ENCODE measurements at regions not wholly inside any gene's neighbourhood (a gene's known extent, or its start where the extent isn't known, plus 50 kb on each side); places are given as distances from the start of the nearest gene placed in this dataset.

GRCh38 chr13:90591927-90592268 lies 755.6 kb upstream of the MIR17HG start (continued):
- TF ChIP-seq CTCF (conservative IDR thresholded peaks at IDR 0.05; ENCODE audit: low read depth in 2 of 2) (no peak), ETS1 (IDR thresholded peaks at IDR 0.05) (no peak)

- Mint-ChIP-seq H3K4me1 (no peaks in the 10 kb centered on the region), H3K4me3 (no peak overlapping the region), H3K27ac (no peak overlapping the region), H3K27me3 (ENCODE audit: insufficient read depth, low read depth, poor library complexity) (no peaks in the 10 kb centered on the region), H3K36me3 (ENCODE audit: low read depth) (peaks cover 11% of the 10 kb centered on the region; the same call in 2 of the 3 replicates), H3K9me3 (peaks cover 11% of the 10 kb centered on the region; the same call in 2 of the 3 replicates)
- H2AFZ ChIP-seq = no peak overlapping the region
- H3K27ac ChIP-seq (ENCODE audit: low read depth) = no peak overlapping the region
- H3K4me1 ChIP-seq (ENCODE audit: insufficient read depth) = no peaks in the 10 kb centered on the region
- TF ChIP-seq NANOG (IDR thresholded peaks at IDR 0.05; ENCODE audit: borderline replicate concordance) (no peak), CTCF (conservative IDR thresholded peaks at IDR 0.05; ENCODE audit: low read depth in 2 of 2) (no peak), EZH2 (IDR thresholded peaks at IDR 0.05; ENCODE audit: low read depth, unreplicated experiment) (no peak)
- no peak for DNase-seq (ENCODE audit: low spot score)
- H3F3A ChIP-seq (replicated peaks; ENCODE audit: low read depth) = no peaks in the 10 kb centered on the region
- H3K79me2 ChIP-seq (replicated peaks; ENCODE audit: insufficient read depth) = no peaks in the 10 kb centered on the region
- peaks cover 5% of the 10 kb centered on the region; the same call in 1 of the 2 replicates for H3K9me2 ChIP-seq (ENCODE audit: insufficient read depth)
- H4K20me1 ChIP-seq (replicated peaks; ENCODE audit: insufficient read depth) = no peaks in the 10 kb centered on the region
- H3K4me3 ChIP-seq = no peak overlapping the region
- H3K36me3 ChIP-seq (ENCODE audit: insufficient read depth) = no peaks in the 10 kb centered on the region
- H3K4me2 ChIP-seq = no peak overlapping the region
- ATAC-seq = no peak
- H3K27me3 ChIP-seq (ENCODE audit: insufficient read depth) = no peaks in the 10 kb centered on the region
Measured at GRCh38 chr13:90592943-90593342, 754.5 kb upstream of the MIR17HG start.

- H3K79me2 ChIP-seq (replicated peaks; ENCODE audit: insufficient read depth) = no peaks in the 10 kb centered on the region
- H3K4me3 ChIP-seq = no peak overlapping the region
- H4K20me1 ChIP-seq (replicated peaks; ENCODE audit: insufficient read depth) = no peaks in the 10 kb centered on the region
- H3K9me2 ChIP-seq (ENCODE audit: insufficient read depth) = peaks cover 5% of the 10 kb centered on the region; the same call in 1 of the 2 replicates
- peaks cover 11% of the 10 kb centered on the region; the same call in 2 of the 3 replicates for H3K9me3 Mint-ChIP-seq
- no peak overlapping the region for H3K4me3 Mint-ChIP-seq
- H3K27me3 ChIP-seq (ENCODE audit: insufficient read depth) = no peaks in the 10 kb centered on the region
- H3K27me3 Mint-ChIP-seq (ENCODE audit: insufficient read depth, low read depth, poor library complexity) = no peaks in the 10 kb centered on the region
- H3K4me2 ChIP-seq = no peak overlapping the region
- no peaks in the 10 kb centered on the region for H3K36me3 ChIP-seq (ENCODE audit: insufficient read depth)
- no peak for ATAC-seq
- H2AFZ ChIP-seq = no peak overlapping the region
- H3K4me1 Mint-ChIP-seq = no peaks in the 10 kb centered on the region
- peaks cover 11% of the 10 kb centered on the region; the same call in 2 of the 3 replicates for H3K36me3 Mint-ChIP-seq (ENCODE audit: low read depth)
- H3K27ac ChIP-seq (ENCODE audit: low read depth) = no peak overlapping the region
- H3K27ac Mint-ChIP-seq = no peak overlapping the region
- no peak for DNase-seq (ENCODE audit: low spot score)
- no peaks in the 10 kb centered on the region for H3K4me1 ChIP-seq (ENCODE audit: insufficient read depth)
- H3F3A ChIP-seq (replicated peaks; ENCODE audit: low read depth) = no peaks in the 10 kb centered on the region
- no peak for TF ChIP-seq ZNF331 (CRISPR knock-in tag; IDR thresholded peaks at IDR 0.05; ENCODE audit: low read depth)
- no peak for TF ChIP-seq STAT1 (IDR thresholded peaks at IDR 0.05; ENCODE audit: unreplicated experiment)
- TF ChIP-seq EZH2phosphoT487 (IDR thresholded peaks at IDR 0.05; ENCODE audit: unreplicated experiment) = no peak
- TF ChIP-seq NANOG (IDR thresholded peaks at IDR 0.05; ENCODE audit: borderline replicate concordance) = no peak
- TF ChIP-seq ZNF114 (CRISPR knock-in tag; IDR thresholded peaks at IDR 0.05) = no peak
- TF ChIP-seq EZH2 (IDR thresholded peaks at IDR 0.05; ENCODE audit: low read depth, unreplicated experiment) = no peak
- TF ChIP-seq REST (IDR thresholded peaks at IDR 0.05; ENCODE audit: unreplicated experiment) = no peak
- TF ChIP-seq POLR2AphosphoS5 (IDR thresholded peaks at IDR 0.05; ENCODE audit: low read depth) = no peak
- TF ChIP-seq CREB1 (CRISPR knock-in tag; IDR thresholded peaks at IDR 0.05; ENCODE audit: low read depth) = no peak
- TF ChIP-seq CTCF (conservative IDR thresholded peaks at IDR 0.05; ENCODE audit: low read depth in 2 of 2) = no peak
Measured at GRCh38 chr13:90594681-90595080, 752.8 kb upstream of the MIR17HG start.

Measured in GM23338 (cell line).